ENCODE measurements at regions not wholly inside any gene's neighbourhood (a gene's known extent, or its start where the extent isn't known, plus 50 kb on each side); places are given as distances from the start of the nearest gene placed in this dataset.
"Not testable (repeated sequence)": the region's sequence is repeated elsewhere in the genome, so short reads cannot be mapped to it uniquely, and the experiment has no call there.

DNA sequence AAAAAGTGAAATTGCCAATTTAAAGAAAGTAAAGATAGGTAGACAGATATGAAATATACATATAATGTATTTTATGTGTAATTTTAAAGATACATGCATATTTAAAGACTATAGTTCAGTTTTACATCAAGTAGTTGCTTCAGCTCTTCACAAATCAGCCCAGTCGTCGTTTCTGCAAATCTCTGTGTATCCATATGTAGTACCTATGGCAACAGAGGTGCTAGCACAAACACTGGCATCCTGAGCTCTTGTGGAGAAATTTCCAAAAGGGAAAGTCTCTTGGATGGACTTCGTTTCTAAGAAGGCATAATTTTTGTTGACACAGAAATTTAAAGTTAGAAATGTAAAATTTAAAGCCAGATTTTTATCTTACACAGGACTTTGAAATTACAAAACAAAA lies 1284.7 kb downstream of the ROBO1 start:
- Mint-ChIP-seq H3K36me3 (ENCODE audit: low read depth) (no peaks in the 10 kb centered on the region), H3K4me3 (ENCODE audit: low read depth) (no peak overlapping the region), H3K27ac (no peak overlapping the region), H3K4me1 (ENCODE audit: low read depth) (no peaks in the 10 kb centered on the region), H3K9me3 (peaks cover 18% of the 10 kb centered on the region), H3K27me3 (ENCODE audit: low read depth) (no peaks in the 10 kb centered on the region)
- DNase-seq (ENCODE audit: low spot score) = no peak
- intact Hi-C loops (cut with micrococcal nuclease) = no loop called here

DNA sequence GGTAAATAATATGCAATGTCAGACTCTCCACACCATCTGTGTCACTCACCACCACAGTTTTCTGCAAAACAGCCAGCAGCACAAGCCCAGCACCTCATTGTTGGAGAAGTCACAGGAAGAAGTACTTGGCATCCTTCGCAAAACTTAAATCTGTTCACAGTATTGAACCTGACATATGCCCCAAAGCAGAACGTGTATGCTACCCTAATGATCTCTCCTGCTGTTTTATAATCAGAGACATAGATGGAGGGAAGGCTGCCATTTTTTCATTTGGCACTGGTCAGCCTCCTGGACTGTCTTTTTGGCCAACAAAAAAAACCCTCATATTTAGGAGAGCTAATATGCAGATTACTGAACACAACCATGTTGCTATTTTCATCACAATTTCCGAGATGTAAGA lies 1272.9 kb downstream of the ROBO1 start:
- H3K27me3 Mint-ChIP-seq (ENCODE audit: low read depth) = no peaks in the 10 kb centered on the region
- H3K9me3 Mint-ChIP-seq = peaks cover 14% of the 10 kb centered on the region
- no peaks in the 10 kb centered on the region for H3K4me1 Mint-ChIP-seq (ENCODE audit: low read depth)
- no peak overlapping the region for H3K27ac Mint-ChIP-seq
- H3K4me3 Mint-ChIP-seq (ENCODE audit: low read depth) = no peak overlapping the region
- no peaks in the 10 kb centered on the region for H3K36me3 Mint-ChIP-seq (ENCODE audit: low read depth)
- intact Hi-C loops (cut with micrococcal nuclease) = no loop called here
- DNase-seq (ENCODE audit: low spot score) = no peak

DNA sequence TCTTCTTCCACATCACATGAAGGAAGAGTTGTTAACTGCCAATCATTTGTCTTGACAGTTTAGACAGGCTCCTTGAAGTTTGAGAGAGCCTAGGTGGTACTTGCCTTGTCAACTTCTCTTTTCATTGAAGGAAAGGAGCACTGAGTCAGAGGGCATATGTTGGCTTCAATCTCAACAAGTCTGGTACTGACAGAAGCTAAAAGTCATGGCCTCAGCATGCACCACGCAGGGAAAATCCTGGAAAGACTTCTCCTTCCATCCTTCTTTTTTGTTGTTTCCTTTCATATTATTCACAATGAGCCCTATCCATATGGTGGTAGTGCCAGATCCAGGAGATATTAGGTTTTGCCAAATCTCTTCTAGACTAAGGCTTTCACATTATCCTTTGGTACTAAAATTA lies 1272.5 kb downstream of the ROBO1 start:
- DNase-seq (ENCODE audit: low spot score) = no peak

DNA sequence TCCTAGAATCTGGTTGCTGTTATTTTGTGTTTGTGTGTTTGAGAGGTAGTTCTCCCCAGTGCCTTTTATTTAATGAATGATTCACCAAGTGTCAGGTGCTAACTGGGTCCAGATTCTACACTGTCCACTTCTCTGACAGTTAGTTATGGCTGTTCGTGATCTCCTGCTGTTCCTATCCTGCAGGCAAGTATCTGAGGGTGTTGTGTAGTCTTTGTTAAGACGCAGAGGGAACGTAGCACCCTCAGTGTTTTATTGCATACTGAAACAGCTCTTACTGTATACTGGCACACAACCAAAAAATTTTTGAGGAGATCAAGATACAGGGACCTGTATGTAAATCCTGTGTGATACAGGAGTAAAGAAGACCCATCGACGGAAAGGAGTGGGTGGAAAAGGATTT lies 1271.3 kb downstream of the ROBO1 start:
- no peak overlapping the region for H3K27ac Mint-ChIP-seq
- peaks cover 20% of the 10 kb centered on the region for H3K9me3 Mint-ChIP-seq
- H3K36me3 Mint-ChIP-seq (ENCODE audit: low read depth) = no peaks in the 10 kb centered on the region
- intact Hi-C loops (cut with micrococcal nuclease) = no loop called here
- no peak for DNase-seq (ENCODE audit: low spot score)
- H3K4me1 Mint-ChIP-seq (ENCODE audit: low read depth) = no peaks in the 10 kb centered on the region
- H3K27me3 Mint-ChIP-seq (ENCODE audit: low read depth) = no peaks in the 10 kb centered on the region
- H3K4me3 Mint-ChIP-seq (ENCODE audit: low read depth) = no peak overlapping the region

More for the DNA sequence above, 1272.5 kb downstream of the ROBO1 start:
- Mint-ChIP-seq H3K36me3 (ENCODE audit: low read depth) (no peaks in the 10 kb centered on the region), H3K4me3 (ENCODE audit: low read depth) (no peak overlapping the region), H3K27ac (no peak overlapping the region), H3K27me3 (ENCODE audit: low read depth) (no peaks in the 10 kb centered on the region), H3K9me3 (peaks cover 14% of the 10 kb centered on the region), H3K4me1 (ENCODE audit: low read depth) (no peaks in the 10 kb centered on the region)
- intact Hi-C loops (cut with micrococcal nuclease) = no loop called here

DNA sequence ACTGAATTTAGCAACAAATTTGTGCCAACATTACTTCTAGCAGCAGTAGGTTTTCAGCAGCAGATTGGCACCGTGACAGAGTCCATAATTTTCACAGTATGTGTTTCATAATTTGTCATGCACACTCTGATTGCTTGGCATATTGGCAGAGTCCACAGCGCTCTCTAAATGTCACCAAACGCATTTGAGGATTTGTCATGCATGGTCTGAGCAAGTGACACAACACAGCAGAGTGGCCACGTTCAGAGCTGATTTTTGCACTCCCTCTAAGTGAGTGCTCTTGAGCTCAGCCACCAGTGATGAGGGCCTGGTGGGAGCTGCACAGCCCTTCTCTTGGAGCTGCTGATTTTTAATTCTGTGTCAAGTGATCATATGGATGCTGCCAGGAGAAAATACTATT lies 1270.8 kb downstream of the ROBO1 start:
- Mint-ChIP-seq H3K9me3 (peaks cover 20% of the 10 kb centered on the region), H3K27me3 (ENCODE audit: low read depth) (no peaks in the 10 kb centered on the region), H3K4me3 (ENCODE audit: low read depth) (no peak overlapping the region), H3K4me1 (ENCODE audit: low read depth) (no peaks in the 10 kb centered on the region), H3K36me3 (ENCODE audit: low read depth) (no peaks in the 10 kb centered on the region), H3K27ac (no peak overlapping the region)
- intact Hi-C loops (cut with micrococcal nuclease) = no loop called here
- no peak for DNase-seq (ENCODE audit: low spot score)

DNA sequence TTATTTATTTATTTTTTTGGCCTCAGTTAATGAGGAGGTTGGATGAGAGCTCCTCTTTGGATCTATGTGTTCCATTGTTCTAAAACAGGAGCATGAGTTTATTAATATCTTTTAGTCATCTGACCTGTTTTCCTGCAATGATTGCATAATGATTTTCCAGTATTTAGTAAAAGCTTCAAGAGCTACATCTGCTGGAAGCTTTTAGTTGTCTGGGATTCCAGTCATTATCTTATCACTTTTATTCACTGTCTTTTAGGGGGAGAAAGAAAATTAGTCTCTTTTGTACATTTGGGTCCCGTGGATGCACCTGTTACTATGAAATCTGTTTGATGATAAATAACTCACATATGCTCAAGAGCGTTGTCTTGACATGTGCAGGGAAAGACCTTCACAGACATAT lies 1270.0 kb downstream of the ROBO1 start:
- H3K27me3 Mint-ChIP-seq (ENCODE audit: low read depth) = no peaks in the 10 kb centered on the region
- H3K9me3 Mint-ChIP-seq = peaks cover 19% of the 10 kb centered on the region
- no peaks in the 10 kb centered on the region for H3K4me1 Mint-ChIP-seq (ENCODE audit: low read depth)
- H3K4me3 Mint-ChIP-seq (ENCODE audit: low read depth) = no peak overlapping the region
- no peak overlapping the region for H3K27ac Mint-ChIP-seq
- intact Hi-C loops (cut with micrococcal nuclease) = no loop called here
- DNase-seq (ENCODE audit: low spot score) = no peak
- no peaks in the 10 kb centered on the region for H3K36me3 Mint-ChIP-seq (ENCODE audit: low read depth)

DNA sequence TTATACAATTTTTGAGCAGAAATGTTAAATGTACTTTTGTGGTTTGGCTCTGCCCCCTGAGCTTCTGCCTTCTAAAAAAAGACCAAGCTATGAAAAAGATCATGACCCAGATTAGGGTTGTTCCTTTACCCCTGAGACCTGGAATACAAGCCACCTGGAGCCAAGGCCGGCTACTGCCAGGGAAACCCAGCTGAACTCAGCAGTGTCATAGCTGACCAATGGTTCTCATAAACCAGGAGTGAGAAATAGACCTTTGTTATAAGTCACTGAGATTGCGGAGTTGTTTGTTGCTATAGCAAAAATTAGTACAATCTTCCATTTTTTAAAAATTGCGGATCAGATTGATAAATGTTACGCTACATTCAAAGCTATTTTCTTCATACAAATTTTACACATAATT lies 1261.7 kb downstream of the ROBO1 start:
- no peaks in the 10 kb centered on the region for H3K27me3 Mint-ChIP-seq (ENCODE audit: low read depth)
- no peak for DNase-seq (ENCODE audit: low spot score)
- intact Hi-C loops (cut with micrococcal nuclease) = no loop called here
- H3K36me3 Mint-ChIP-seq (ENCODE audit: low read depth) = no peaks in the 10 kb centered on the region
- peaks cover 34% of the 10 kb centered on the region for H3K9me3 Mint-ChIP-seq
- no peak overlapping the region for H3K27ac Mint-ChIP-seq
- no peaks in the 10 kb centered on the region for H3K4me1 Mint-ChIP-seq (ENCODE audit: low read depth)
- H3K4me3 Mint-ChIP-seq (ENCODE audit: low read depth) = no peak overlapping the region

DNA sequence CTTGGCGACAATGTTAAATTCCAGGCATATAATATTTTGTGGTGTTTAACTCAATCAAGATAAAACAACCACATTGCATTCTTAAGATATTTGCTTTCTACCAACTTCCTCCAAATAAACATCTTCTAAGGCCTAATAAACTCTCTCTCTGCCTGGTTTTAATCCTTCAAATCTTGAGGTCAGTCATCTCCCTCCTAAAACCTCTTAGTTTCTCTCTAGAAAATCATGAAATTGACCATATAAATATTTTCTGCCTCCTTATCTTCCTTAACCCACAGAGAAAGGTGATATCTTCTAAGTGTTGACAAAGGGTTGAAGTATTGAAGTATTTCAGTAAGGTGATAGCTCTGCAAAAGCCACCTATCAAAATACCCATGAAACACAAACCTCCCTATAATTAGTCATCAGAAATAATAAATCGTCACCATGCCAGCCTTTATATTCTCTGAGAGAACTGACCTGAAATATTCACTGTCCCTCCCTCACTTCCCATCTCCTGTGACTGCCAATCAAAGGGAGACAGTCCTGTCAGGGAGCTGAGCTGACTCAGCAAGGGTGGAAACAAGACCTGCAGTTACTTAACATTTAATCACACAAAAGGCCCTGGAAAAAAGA lies 1261.1 kb downstream of the ROBO1 start:
- H3K4me3 Mint-ChIP-seq (ENCODE audit: low read depth) = no peak overlapping the region
- peaks cover 31% of the 10 kb centered on the region for H3K9me3 Mint-ChIP-seq
- H3K36me3 Mint-ChIP-seq (ENCODE audit: low read depth) = no peaks in the 10 kb centered on the region
- no peak for DNase-seq (ENCODE audit: low spot score)
- H3K27me3 Mint-ChIP-seq (ENCODE audit: low read depth) = no peaks in the 10 kb centered on the region
- H3K4me1 Mint-ChIP-seq (ENCODE audit: low read depth) = no peaks in the 10 kb centered on the region
- no peak overlapping the region for H3K27ac Mint-ChIP-seq
- intact Hi-C loops (cut with micrococcal nuclease) = no loop called here

DNA sequence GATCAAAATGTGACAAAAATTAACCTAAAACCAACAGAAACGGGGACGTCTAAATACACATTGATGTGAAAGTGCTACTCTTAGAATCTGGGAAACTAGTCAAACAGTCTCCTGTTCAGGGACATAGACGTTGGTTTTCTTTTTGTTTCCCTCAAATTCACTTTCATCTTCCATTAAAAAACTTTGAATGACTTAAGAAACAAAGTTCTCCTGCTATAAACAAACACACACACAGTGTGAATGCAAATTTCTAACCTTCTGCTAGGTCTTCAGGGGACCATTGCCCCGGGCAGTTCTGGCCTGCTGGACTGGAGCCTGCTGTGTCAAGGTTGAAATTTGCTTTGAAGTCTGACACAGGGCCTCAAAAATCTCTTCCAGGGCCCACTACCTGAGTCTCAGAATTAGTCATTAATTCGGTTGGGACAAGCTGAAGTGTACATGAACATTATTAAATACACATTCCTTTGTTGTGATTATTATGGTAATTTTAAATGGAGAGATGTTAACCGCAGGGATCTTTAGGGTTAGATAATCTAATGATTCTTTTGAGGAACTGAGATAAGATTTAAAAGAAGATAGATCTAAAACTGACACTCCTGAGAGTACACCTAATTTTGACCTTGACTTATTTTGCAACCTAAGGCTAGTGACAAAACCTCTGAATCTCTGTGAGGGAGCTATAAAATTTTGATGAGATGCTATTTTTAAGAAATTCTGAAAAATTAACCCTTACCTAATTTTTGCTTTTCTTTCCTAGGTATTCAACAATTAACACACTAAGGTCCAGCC lies 1260.4 kb downstream of the ROBO1 start:
- no peak for DNase-seq (ENCODE audit: low spot score)
- Mint-ChIP-seq H3K4me1 (ENCODE audit: low read depth) (no peaks in the 10 kb centered on the region), H3K36me3 (ENCODE audit: low read depth) (no peaks in the 10 kb centered on the region), H3K4me3 (ENCODE audit: low read depth) (no peak overlapping the region), H3K27me3 (ENCODE audit: low read depth) (no peaks in the 10 kb centered on the region), H3K9me3 (peaks cover 36% of the 10 kb centered on the region), H3K27ac (no peak overlapping the region)
- intact Hi-C loops (cut with micrococcal nuclease) = no loop called here

DNA sequence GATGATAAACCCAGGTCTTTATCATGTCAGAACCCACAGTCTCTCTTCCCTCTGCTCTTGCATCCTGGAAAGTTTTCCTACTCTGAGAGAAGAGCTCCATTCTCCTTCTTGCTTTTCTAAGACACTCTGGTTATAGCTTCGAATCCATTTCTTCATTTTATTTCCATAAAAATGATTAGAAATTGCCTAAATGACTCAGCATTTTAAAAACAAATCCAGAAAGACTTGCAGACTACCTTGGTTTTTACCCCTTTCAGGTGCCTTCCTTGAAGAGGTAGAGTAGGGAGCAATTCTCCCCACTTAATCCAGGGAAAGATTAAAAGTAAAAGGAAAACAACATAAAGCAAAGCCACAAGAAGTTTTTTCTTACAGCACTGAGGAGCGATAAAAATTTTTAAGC lies 1256.0 kb downstream of the ROBO1 start:
- Mint-ChIP-seq H3K9me3 (peaks cover 38% of the 10 kb centered on the region), H3K36me3 (ENCODE audit: low read depth) (no peaks in the 10 kb centered on the region), H3K27me3 (ENCODE audit: low read depth) (no peaks in the 10 kb centered on the region), H3K27ac (no peak overlapping the region), H3K4me1 (ENCODE audit: low read depth) (no peaks in the 10 kb centered on the region), H3K4me3 (ENCODE audit: low read depth) (no peak overlapping the region)
- intact Hi-C loops (cut with micrococcal nuclease) = no loop called here
- DNase-seq (ENCODE audit: low spot score) = no peak

DNA sequence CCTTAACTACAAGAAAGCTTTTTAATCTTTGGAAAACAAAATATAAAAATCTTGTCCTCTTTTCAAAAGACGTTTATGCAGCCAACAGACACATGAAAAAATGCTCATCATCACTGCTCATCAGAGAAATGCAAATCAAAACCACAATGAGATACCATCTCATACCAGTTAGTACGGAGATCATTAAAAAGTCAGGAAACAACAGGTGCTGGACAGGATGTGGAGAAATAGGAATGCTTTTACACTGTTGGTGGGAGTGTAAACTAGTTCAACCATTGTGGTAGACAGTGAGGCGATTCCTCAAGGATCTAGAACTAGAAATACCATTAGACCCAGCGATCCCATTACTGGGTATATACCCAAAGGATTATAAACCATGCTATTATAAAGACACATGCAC lies 1255.0 kb downstream of the ROBO1 start:
- H3K4me3 Mint-ChIP-seq (ENCODE audit: low read depth); H3K36me3 Mint-ChIP-seq (ENCODE audit: low read depth); intact Hi-C loops (cut with micrococcal nuclease); H3K4me1 Mint-ChIP-seq (ENCODE audit: low read depth); DNase-seq (ENCODE audit: low spot score); H3K27ac Mint-ChIP-seq; H3K27me3 Mint-ChIP-seq (ENCODE audit: low read depth): not testable (repeated sequence)
- H3K9me3 Mint-ChIP-seq = peaks cover 35% of the 10 kb centered on the region

DNA sequence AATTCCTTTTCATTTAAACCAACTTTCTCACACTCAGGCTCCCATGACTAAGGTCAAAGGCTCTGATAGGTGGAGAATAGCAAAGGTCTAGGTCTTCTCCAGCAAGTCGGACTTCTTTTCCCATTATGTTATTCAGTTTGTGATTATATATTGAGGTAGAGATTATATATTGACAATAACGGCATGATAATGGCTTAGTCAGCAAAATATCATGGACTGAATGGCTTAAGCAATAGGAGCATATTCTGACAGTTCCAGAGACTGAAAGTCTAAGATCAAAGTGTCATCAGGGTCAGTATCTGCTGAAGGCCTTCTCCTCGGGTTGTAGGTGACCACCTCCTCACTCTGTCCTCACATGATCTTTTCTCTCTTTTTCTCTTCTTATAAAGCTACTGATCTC lies 1251.4 kb downstream of the ROBO1 start:
- Mint-ChIP-seq H3K27me3 (ENCODE audit: low read depth) (no peaks in the 10 kb centered on the region), H3K4me1 (ENCODE audit: low read depth) (no peaks in the 10 kb centered on the region), H3K27ac (no peak overlapping the region), H3K9me3 (peaks cover 31% of the 10 kb centered on the region), H3K4me3 (ENCODE audit: low read depth) (no peak overlapping the region), H3K36me3 (ENCODE audit: low read depth) (no peaks in the 10 kb centered on the region)
- no peak for DNase-seq (ENCODE audit: low spot score)
- intact Hi-C loops (cut with micrococcal nuclease) = no loop called here

DNA sequence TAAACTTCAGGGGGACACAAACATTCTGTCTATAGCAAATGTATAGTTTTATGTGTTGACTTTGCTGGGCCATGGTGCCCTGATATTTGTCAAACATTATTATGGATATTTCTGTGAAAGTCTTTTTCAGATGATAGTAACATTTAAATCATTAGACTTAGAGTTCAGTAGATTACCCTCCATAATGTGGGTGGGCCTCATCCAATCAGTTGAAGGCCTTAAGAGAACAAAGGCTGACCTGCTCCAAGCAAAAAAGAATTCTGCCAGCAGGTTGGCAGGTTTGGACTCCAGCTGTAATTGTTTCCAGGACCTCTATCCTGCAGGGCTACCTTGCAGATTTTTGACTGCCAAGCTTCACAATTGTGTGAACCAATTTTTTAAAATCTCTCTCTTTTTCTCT lies 1250.9 kb downstream of the ROBO1 start:
- intact Hi-C loops (cut with micrococcal nuclease) = no loop called here
- no peak overlapping the region for H3K27ac Mint-ChIP-seq
- peaks cover 30% of the 10 kb centered on the region for H3K9me3 Mint-ChIP-seq
- no peak for DNase-seq (ENCODE audit: low spot score)
- no peaks in the 10 kb centered on the region for H3K4me1 Mint-ChIP-seq (ENCODE audit: low read depth)
- no peaks in the 10 kb centered on the region for H3K27me3 Mint-ChIP-seq (ENCODE audit: low read depth)
- no peaks in the 10 kb centered on the region for H3K36me3 Mint-ChIP-seq (ENCODE audit: low read depth)
- H3K4me3 Mint-ChIP-seq (ENCODE audit: low read depth) = no peak overlapping the region
